ENCODE measurements at regions not wholly inside any gene's neighbourhood (a gene's known extent, or its start where the extent isn't known, plus 50 kb on each side); places are given as distances from the start of the nearest gene placed in this dataset.

GRCh38 chr6:54533567-54533966 is 225.3 kb downstream of the TINAG start:
- TF ChIP-seq, protein P1, sequence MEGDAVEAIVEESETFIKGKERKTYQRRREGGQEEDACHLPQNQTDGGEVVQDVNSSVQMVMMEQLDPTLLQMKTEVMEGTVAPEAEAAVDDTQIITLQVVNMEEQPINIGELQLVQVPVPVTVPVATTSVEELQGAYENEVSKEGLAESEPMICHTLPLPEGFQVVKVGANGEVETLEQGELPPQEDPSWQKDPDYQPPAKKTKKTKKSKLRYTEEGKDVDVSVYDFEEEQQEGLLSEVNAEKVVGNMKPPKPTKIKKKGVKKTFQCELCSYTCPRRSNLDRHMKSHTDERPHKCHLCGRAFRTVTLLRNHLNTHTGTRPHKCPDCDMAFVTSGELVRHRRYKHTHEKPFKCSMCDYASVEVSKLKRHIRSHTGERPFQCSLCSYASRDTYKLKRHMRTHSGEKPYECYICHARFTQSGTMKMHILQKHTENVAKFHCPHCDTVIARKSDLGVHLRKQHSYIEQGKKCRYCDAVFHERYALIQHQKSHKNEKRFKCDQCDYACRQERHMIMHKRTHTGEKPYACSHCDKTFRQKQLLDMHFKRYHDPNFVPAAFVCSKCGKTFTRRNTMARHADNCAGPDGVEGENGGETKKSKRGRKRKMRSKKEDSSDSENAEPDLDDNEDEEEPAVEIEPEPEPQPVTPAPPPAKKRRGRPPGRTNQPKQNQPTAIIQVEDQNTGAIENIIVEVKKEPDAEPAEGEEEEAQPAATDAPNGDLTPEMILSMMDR (IDR thresholded peaks at IDR 0.05; ENCODE audit: borderline replicate concordance, extremely low read depth, low read length, poor library complexity, severe bottlenecking), result no peak
- no peak for TF ChIP-seq EZH2 (IDR thresholded peaks at IDR 0.05; ENCODE audit: borderline replicate concordance, low read depth, low read length, severe bottlenecking)
